Suprapubic skin (tissue), 3 donors: ENCODE measurements at regions not wholly inside any gene's neighbourhood (a gene's known extent, or its start where the extent isn't known, plus 50 kb on each side); places are given as distances from the start of the nearest gene placed in this dataset.

Source experiments
- POLR2A ChIP-seq, 2 donors: fragments of 450-650 bp; IDR thresholded peaks; one replicate each; pipeline ENCODE4 v1.6.1; 2017; ENCODE audit warnings: antibody characterized with exemption in 2 of 2, mild to moderate bottlenecking in 2 of 2, moderate library complexity in 2 of 2
- TF ChIP-seq, protein P1 (sequence below), 2 donors: fragments of 200-600 bp in 1 of 2; fragments of 450-650 bp in 1 of 2; sonication (generic) in 1 of 2; IDR thresholded peaks; one replicate each; pipeline ENCODE4 v1.5.1; 2016 to 2019; ENCODE audit warnings: antibody characterized with exemption in 2 of 2, mild to moderate bottlenecking in 1 of 2, moderate library complexity in 1 of 2

GRCh38 chr3:90068783-90069182 lies 961.4 kb downstream of the EPHA3 start:
- TF ChIP-seq, protein P1, sequence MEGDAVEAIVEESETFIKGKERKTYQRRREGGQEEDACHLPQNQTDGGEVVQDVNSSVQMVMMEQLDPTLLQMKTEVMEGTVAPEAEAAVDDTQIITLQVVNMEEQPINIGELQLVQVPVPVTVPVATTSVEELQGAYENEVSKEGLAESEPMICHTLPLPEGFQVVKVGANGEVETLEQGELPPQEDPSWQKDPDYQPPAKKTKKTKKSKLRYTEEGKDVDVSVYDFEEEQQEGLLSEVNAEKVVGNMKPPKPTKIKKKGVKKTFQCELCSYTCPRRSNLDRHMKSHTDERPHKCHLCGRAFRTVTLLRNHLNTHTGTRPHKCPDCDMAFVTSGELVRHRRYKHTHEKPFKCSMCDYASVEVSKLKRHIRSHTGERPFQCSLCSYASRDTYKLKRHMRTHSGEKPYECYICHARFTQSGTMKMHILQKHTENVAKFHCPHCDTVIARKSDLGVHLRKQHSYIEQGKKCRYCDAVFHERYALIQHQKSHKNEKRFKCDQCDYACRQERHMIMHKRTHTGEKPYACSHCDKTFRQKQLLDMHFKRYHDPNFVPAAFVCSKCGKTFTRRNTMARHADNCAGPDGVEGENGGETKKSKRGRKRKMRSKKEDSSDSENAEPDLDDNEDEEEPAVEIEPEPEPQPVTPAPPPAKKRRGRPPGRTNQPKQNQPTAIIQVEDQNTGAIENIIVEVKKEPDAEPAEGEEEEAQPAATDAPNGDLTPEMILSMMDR (IDR thresholded peaks at IDR 0.05), result no peak
- TF ChIP-seq POLR2A (IDR thresholded peaks at IDR 0.05), result no peak
